ENCODE measurements at regions not wholly inside any gene's neighbourhood (a gene's known extent, or its start where the extent isn't known, plus 50 kb on each side); places are given as distances from the start of the nearest gene placed in this dataset.

GRCh38 chr7:67462781-67463191, 466.2 kb downstream of the TYW1 start:
- TF ChIP-seq POLR2AphosphoS5 (IDR thresholded peaks at IDR 0.05; ENCODE audit: borderline replicate concordance, low read depth, low read length) (no peak; the same call in 1 of the 2 replicates), EZH2 (IDR thresholded peaks at IDR 0.05) (no peak)
